Upper lobe of left lung (tissue), 6 donors: ENCODE measurements at regions not wholly inside any gene's neighbourhood (a gene's known extent, or its start where the extent isn't known, plus 50 kb on each side); places are given as distances from the start of the nearest gene placed in this dataset.

Experiments
- ATAC-seq, 2 donors: fragments of 200-7000 bp; cut with Tn5 transposase; one replicate each; pipeline ENCODE4 v1.9.1; 2022; ENCODE audit warnings: mild to moderate bottlenecking in 2 of 2, moderate library complexity in 2 of 2; ENCODE audit not compliant: low FRiP score in 2 of 2
- DNase-seq, 2 donors: peaks; one replicate each; pipeline ENCODE4 v3.0.0-alpha.2; 2019 to 2020
- H3K27ac ChIP-seq, 4 donors: fragments of 200-600 bp; sonication (generic); one replicate each; pipeline ENCODE4 v1.5.1; 2016 to 2019
- H3K27me3 ChIP-seq, 4 donors: fragments of 200-600 bp; sonication (generic); one replicate each; pipeline ENCODE4 v1.5.1; 2017 to 2019
- H3K36me3 ChIP-seq, 4 donors: fragments of 200-600 bp; sonication (generic); one replicate each; pipeline ENCODE4 v1.5.1; 2016 to 2019
- H3K4me1 ChIP-seq, 4 donors: fragments of 200-600 bp; sonication (generic); one replicate each; pipeline ENCODE4 v1.5.1; 2018 to 2019
- H3K4me3 ChIP-seq, 4 donors: fragments of 200-600 bp; sonication (generic); one replicate each; pipeline ENCODE4 v1.5.1; 2017 to 2019; ENCODE audit warnings: mild to moderate bottlenecking in 2 of 4, moderate library complexity in 1 of 4
- H3K9me3 ChIP-seq, 4 donors: fragments of 200-600 bp; sonication (generic); one replicate each; pipeline ENCODE4 v1.5.1; 2018 to 2019
- EP300 ChIP-seq, 4 donors: sonication (generic); formaldehyde crosslinking; IDR thresholded peaks; one replicate each; pipeline ENCODE4 v1.5.1; 2017; ENCODE audit warnings: antibody characterized with exemption in 4 of 4, control low read depth in 2 of 4
- POLR2A ChIP-seq, 4 donors: fragments of 450-650 bp; IDR thresholded peaks; one replicate each; pipeline ENCODE4 v1.5.1; 2016 to 2017; ENCODE audit warnings: antibody characterized with exemption in 4 of 4, mild to moderate bottlenecking in 2 of 4
- POLR2AphosphoS5 ChIP-seq, 2 donors: sonication (generic); formaldehyde crosslinking; IDR thresholded peaks; one replicate each; pipeline ENCODE4 v1.5.1; 2017; ENCODE audit warnings: antibody characterized with exemption in 2 of 2
- WGBS, 2 donors: methylation state at CpG; one replicate each; pipeline ENCODE4 v1.1.5; 2017 to 2018; 5-methylcytosine and 5-hydroxymethylcytosine counted together
- TF ChIP-seq, protein P1 (sequence below), 6 experiments: fragments of 450-650 bp in 4 of 6; fragments of 200-600 bp in 2 of 6; sonication (generic) in 2 of 6; IDR thresholded peaks; one replicate each; pipeline ENCODE4 v1.5.1; 2016 to 2019; ENCODE audit warnings: antibody characterized with exemption in 6 of 6
- donor health status: DM: no; HTN: no; CAD: no; lungs with moderate emphysema.
- donor health status: DM: no; HTN: yes; CAD: no; lungs with severe emphysema.

DNA sequence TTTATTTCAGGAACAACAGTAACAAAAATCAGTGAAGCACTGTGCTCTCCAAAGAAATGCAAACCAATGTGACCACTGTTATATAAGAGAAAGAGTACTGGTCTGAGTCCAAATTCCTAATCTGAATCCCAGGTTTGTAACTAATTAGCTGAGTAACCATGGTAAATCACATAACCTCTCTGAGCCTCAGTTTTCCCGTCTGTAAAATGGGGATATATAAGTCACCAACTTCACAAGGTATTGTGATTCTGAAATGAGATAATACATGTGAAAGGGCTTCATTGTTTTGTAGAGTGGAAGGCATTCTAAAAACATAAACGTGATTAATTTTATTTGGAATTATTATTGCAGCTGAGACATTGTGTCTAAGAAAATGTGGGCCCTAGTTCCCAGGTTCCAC is 91.3 kb upstream of the YPEL5 start:
- 58 to 73% methylated on average over 2 of the region's 2 CpGs for WGBS, 2 donors
- Histone ChIP-seq H3K27me3 (no peaks in the 10 kb centered on the region), H3K4me1 (no peaks in the 10 kb centered on the region), H3K27ac (no peak overlapping the region), H3K4me3 (no peak overlapping the region), H3K9me3 (no peaks in the 10 kb centered on the region), H3K36me3 (no peaks in the 10 kb centered on the region)
- TF ChIP-seq EP300 (IDR thresholded peaks at IDR 0.05) (no peak), POLR2A (IDR thresholded peaks at IDR 0.05) (no peak), POLR2AphosphoS5 (IDR thresholded peaks at IDR 0.05) (no peak)
- TF ChIP-seq, protein P1, sequence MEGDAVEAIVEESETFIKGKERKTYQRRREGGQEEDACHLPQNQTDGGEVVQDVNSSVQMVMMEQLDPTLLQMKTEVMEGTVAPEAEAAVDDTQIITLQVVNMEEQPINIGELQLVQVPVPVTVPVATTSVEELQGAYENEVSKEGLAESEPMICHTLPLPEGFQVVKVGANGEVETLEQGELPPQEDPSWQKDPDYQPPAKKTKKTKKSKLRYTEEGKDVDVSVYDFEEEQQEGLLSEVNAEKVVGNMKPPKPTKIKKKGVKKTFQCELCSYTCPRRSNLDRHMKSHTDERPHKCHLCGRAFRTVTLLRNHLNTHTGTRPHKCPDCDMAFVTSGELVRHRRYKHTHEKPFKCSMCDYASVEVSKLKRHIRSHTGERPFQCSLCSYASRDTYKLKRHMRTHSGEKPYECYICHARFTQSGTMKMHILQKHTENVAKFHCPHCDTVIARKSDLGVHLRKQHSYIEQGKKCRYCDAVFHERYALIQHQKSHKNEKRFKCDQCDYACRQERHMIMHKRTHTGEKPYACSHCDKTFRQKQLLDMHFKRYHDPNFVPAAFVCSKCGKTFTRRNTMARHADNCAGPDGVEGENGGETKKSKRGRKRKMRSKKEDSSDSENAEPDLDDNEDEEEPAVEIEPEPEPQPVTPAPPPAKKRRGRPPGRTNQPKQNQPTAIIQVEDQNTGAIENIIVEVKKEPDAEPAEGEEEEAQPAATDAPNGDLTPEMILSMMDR (IDR thresholded peaks at IDR 0.05) = no peak
- DNase-seq (no peak), ATAC-seq (no peak)

DNA sequence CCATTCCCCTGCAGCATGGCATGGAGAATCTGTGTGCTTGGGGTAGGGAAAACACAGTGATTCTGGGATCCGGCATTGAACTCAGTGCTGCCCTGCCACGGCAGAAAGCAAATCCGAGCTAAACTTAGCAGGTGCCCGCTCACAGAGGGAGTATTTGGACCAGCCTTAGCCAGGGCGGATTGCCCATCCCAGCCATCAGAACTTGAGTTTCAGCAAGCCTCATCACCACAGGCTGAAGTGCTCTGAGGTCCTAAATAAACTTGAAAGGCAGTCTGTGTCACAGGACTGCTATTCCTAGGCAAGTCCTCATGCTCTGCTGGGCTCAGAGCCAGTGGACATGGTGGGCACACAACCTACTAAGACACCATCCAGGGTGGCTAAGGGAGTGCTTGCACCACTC is 86.2 kb upstream of the YPEL5 start:
- TF ChIP-seq POLR2A (IDR thresholded peaks at IDR 0.05) (no peak), POLR2AphosphoS5 (IDR thresholded peaks at IDR 0.05) (no peak), EP300 (IDR thresholded peaks at IDR 0.05) (no peak)
- TF ChIP-seq, protein P1 (IDR thresholded peaks at IDR 0.05) = no peak
- Histone ChIP-seq H3K9me3 (peaks cover 0 to 11% (median 7%) of the 10 kb centered on the region in 4 donors), H3K27me3 (no peaks in the 10 kb centered on the region), H3K4me3 (no peak overlapping the region), H3K27ac (no peak overlapping the region), H3K36me3 (no peaks in the 10 kb centered on the region), H3K4me1 (no peaks in the 10 kb centered on the region)
- DNase-seq = no peak
- WGBS, 2 donors = 86 to 94% methylated on average over 4 to 5 of the region's 5 CpGs
- ATAC-seq = no peak

DNA sequence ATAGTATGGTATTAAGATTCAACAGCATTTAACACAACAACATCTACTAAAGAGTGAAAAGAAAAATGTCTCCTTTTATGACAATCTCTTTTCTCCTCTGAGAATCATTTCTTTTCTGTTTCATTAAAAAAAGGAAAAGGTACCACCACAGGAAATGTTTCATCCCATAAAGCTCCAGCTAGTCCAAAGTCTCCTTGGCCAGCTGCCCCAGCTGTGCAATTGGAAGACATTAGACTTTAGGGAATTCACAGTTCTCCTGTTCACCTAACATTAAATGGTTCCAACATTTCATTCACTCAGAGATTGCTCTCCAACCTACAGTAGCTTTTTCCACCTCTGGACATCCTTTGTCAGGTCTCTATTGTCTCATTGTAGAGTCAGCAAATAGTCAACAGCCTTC is 78.7 kb upstream of the YPEL5 start:
- H3K36me3 ChIP-seq = no peaks in the 10 kb centered on the region
- ATAC-seq = no peak

DNA sequence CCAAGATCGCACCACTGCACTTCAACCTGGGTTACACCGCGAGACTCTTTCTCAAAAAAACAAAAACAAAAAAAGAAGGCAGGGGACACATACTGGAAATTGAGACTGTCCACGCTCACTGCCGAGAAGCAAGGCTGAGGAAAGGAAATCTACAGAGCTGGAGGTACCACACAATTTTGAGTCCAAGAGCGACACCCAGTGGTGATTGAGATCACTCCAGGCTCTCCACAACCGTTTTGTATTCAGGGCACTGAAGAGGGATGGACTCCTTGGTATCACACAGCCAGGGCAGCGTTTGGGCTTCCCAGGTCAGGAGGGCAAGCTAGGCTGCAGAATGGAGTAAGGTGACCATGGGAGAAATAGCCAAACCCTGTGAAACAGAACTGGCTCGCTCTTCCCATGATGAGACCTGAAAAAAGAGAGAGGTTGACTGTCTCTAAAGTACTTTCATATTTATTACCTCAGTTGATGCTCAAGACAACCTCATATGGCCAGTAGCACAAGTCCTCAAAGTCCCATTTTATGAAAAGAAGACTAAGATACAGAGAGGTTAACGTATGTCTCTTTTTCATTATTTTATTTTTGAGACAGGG is 74.5 kb upstream of the YPEL5 start:
- no peaks in the 10 kb centered on the region for H3K27me3 ChIP-seq
- 20% methylated on average over 10 of the region's 10 CpGs for WGBS, 2 donors
- no peak overlapping the region for H3K4me3 ChIP-seq
- no peaks in the 10 kb centered on the region for H3K9me3 ChIP-seq
- no peak overlapping the region for H3K27ac ChIP-seq
- no peaks in the 10 kb centered on the region for H3K4me1 ChIP-seq
- ATAC-seq (peak; percentile 76 to 85), DNase-seq (peak in 1 of 2 donors; percentile 45)
- no peak for TF ChIP-seq EP300 (IDR thresholded peaks at IDR 0.05)
- TF ChIP-seq, protein P1 (IDR thresholded peaks at IDR 0.05) = peak; percentile 39 to 73 (median 55)
- H3K36me3 ChIP-seq = no peaks in the 10 kb centered on the region

More for the DNA sequence above, 78.7 kb upstream of the YPEL5 start:
- H3K4me1 ChIP-seq = no peaks in the 10 kb centered on the region
- no peak overlapping the region for H3K27ac ChIP-seq
- peaks cover 8 to 14% (median 10%) of the 10 kb centered on the region in 4 donors for H3K9me3 ChIP-seq
- no peak for DNase-seq
- H3K27me3 ChIP-seq = no peaks in the 10 kb centered on the region
- no peak for TF ChIP-seq POLR2AphosphoS5 (IDR thresholded peaks at IDR 0.05)
- TF ChIP-seq, protein P1 (IDR thresholded peaks at IDR 0.05) = no peak
- no peak for TF ChIP-seq POLR2A (IDR thresholded peaks at IDR 0.05)
- TF ChIP-seq EP300 (IDR thresholded peaks at IDR 0.05) = no peak
- H3K4me3 ChIP-seq = no peak overlapping the region

DNA sequence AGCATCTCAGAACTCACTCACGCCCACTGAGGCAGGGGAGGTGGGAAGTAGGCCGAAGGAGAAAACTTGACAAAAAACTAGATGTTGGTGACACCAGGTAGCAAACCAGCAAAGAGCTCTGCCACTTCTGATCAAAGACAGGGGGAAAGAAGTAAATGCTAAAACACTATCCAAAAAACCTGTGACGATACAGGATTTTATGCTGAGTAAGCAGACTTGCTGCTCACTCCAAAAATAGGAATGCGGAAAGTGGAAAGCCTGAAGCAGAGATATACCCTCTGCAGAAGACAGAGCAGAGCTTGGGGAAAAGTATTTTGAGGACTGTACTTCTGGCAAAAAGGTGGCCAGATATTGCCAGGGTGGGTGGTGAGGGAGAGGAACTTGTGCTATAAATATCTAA is 73.3 kb upstream of the YPEL5 start:
- ATAC-seq = no peak
- no peaks in the 10 kb centered on the region for H3K27me3 ChIP-seq
- no peaks in the 10 kb centered on the region for H3K4me1 ChIP-seq
- H3K4me3 ChIP-seq = no peak overlapping the region
- H3K36me3 ChIP-seq = no peaks in the 10 kb centered on the region
- TF ChIP-seq POLR2A (IDR thresholded peaks at IDR 0.05) (no peak), POLR2AphosphoS5 (IDR thresholded peaks at IDR 0.05) (no peak), EP300 (IDR thresholded peaks at IDR 0.05) (no peak)
- TF ChIP-seq, protein P1 (IDR thresholded peaks at IDR 0.05) = no peak
- DNase-seq = no peak
- H3K9me3 ChIP-seq = no peaks in the 10 kb centered on the region
- no peak overlapping the region for H3K27ac ChIP-seq
- 81 to 83% methylated on average over 4 of the region's 4 CpGs for WGBS, 2 donors
